ENCODE measurements at regions not wholly inside any gene's neighbourhood (a gene's known extent, or its start where the extent isn't known, plus 50 kb on each side); places are given as distances from the start of the nearest gene placed in this dataset.

DNA sequence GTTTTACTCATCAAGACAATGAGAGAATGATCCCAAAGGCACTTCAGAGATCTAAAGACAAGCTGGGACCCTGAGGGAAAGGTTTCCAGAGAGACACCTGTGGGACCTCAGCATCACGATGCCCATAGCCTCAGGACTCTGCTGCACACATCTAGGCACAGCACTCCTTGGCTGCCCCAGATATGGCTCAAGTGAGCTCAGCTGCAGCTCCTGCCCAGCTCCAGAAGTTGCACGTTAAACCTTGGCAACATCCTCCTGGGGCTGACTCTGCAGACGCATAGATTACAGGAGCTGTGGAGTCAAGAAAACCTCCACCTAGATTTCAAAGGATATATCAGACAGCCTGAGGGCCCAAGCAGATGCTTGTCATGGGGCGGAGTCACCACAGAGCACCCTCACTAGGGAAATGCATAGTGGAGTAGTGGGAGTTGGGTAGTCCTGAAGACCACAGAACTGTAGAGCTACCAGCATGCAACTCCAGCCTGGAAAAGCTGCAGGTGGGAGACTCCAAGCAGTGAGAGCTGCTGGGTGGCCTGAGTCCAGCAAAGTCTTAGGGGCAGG, 582.0 kb downstream of the CDH11 start:
- no peak for DNase-seq (ENCODE audit: low spot score)

DNA sequence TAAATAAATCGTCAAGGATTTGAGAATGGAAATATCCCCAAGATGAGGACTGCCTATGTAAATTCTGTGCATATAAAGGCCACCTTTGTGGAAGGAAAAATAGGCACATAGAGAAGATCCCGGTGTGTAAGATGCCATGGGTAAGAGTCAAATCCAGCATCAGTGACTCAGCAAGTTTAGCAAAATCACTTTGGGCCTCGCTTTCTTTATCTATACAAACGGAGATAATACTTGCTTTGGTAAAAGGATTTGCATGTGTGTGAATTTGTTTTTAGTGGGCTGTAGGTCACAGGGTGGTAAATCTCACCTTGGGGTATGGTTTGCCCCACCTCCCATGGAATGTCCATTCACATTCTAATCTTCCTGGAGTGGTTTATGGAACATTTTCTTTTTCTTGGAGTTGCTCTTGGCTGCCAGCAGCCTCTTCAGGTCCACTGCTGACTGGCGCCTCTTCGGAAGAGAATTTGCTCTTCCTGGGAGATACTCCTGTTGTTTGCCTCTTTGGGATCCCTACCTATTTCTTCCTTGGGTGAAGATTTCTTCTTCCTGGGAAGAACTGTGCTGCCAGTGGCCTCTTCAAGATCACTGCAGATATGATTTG, 587.6 kb downstream of the CDH11 start:
- no peak for DNase-seq (ENCODE audit: low spot score)

DNA sequence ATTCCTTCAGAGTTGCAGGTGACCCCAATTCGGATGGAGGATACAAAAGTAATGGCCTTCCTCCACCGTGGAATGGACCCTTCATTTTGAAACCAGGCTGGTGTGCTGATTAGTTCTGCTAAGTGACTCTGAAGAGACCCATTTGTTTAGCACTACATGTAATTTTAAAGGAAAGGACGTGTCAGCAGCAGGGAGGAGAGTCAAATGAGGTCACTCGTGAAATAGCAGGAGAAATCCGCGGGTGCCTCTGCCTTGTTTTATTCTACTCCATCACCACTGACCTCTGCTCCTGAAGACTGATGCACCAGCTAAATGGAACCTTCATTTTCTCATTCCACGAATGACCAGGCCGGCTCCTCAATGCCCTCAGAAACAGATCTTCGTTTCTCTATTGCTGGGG, 589.2 kb downstream of the CDH11 start:
- no peak for DNase-seq (ENCODE audit: low spot score)

DNA sequence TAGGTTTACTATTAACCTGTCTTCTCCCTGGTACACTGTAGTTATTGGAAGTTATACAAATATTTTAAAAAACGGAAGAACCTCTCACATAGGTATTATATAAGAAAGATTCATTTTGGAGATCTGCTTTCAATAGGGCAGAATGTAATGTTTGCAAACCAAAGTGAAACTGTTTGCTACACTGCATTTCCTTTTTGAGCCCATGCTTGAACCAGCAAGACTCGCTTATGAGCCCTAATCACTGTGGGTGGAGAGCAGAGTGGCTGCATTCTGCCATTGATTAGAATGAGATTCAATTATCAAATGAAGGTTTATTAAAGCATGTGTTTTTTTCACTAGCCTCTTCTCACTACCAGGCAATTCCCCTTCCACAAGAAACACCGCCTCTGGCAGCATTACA, 589.7 kb downstream of the CDH11 start:
- no peak for DNase-seq (ENCODE audit: low spot score)

DNA sequence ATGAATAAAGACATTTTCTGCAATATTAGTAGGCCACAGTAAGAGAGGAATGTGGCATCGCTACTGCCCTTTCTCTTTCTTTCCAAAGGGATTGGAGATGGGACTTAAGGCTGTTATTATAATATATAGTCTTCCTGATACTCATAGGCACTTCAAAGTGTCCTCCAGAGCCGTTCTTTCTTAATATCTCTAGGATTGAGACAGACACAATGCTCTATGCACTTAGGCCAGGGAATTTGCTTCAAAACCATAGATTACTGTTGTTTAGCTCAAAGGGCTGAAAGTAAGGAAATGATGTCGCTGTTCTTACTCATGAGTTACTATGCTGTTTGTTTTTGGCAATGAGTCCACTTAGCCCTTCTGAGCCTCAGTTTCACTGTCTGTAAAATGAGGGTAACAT, 590.5 kb downstream of the CDH11 start:
- no peak for DNase-seq (ENCODE audit: low spot score)

GRCh38 chr16:64522548-64522947, 599.3 kb downstream of the CDH11 start:
- no peak for DNase-seq (ENCODE audit: low spot score)

GRCh38 chr16:64513871-64514270, 608.0 kb downstream of the CDH11 start:
- DNase-seq (ENCODE audit: low spot score) = no peak

DNA sequence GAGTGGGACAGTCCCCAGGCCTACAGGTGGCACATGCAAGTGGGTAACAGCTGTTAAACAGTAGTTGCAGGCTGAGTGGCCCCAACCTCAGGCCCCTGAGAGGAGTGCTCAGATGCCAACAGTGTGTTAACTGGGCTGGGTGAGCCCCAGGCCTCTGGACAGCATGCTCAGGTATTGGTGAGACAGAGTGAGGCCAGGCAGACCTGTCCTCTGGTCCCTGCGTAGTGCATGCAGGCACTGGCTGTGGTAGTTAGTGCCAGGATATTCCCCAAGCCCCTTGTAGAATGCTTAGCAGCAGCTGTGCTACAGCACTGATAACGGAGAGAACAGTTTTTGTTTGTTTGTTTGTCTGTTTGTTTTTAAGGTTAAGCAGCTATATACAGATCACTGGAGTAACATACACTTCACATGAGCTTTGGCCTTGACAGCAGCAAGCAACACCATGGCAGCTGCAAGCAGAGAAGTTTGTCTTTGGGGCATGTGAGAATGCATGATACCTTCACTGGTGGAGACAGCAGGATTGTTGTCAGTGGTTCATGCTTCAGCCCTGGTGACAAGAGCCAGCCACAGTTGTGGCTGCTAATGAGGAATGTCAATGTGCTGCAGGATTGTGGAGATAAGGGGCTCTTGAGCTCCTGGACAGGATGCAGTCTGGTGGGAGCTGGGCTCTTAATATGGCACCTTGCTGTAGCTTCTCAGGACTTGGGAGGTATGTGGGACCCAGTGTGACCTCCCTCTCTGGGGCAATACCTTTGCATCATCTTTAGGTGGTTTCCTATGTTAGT, 614.4 kb downstream of the CDH11 start:
- DNase-seq (ENCODE audit: low spot score) = no peak

GRCh38 chr16:64499211-64499610, 622.7 kb downstream of the CDH11 start:
- DNase-seq (ENCODE audit: low spot score) = no peak

DNA sequence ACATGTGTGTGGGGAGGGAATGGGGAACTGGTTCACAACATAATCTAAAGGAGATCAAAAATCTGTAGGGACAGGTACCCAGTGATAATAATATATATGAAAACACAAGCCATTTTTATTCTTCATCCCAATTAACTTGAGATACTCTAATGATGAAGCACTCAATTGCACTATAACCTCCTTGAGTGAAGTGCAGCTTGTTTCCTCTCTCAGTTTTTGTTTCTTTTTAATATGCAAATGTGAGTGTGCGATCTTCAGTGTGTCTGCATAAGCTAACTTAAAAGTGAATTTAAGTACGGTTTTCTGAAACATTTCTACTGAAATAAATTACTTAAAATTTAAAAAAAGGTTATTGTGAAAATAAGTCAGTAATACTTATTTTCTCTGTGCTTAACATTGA, 623.5 kb downstream of the CDH11 start:
- DNase-seq (ENCODE audit: low spot score) = no peak

GRCh38 chr16:64493709-64494108, 628.2 kb downstream of the CDH11 start:
- no peak for DNase-seq (ENCODE audit: low spot score)

GRCh38 chr16:64489449-64489848, 632.4 kb downstream of the CDH11 start:
- no peak for DNase-seq (ENCODE audit: low spot score)

GRCh38 chr16:64486561-64486960, 635.3 kb downstream of the CDH11 start:
- DNase-seq (ENCODE audit: low spot score) = no peak

DNA sequence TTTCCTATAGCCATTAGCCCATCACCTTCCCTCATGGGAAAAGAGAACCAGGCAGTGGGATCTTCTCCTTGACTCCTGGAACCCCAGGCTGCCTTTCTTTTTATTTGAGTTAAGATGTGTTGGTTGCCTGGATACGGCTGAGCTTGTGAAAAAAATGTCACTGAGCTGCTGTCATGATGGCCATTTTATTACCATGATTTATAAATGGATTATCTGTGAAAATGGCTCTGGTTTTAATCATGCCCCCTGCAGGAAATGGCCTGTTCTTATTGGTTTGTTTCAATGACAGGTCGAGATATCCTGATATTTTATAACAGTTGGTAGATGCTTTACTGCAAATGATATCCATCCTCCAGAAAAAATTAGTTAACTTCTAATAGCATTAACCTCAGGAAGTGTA, 640.4 kb downstream of the CDH11 start:
- DNase-seq (ENCODE audit: low spot score) = no peak

- DNase-seq (ENCODE audit: low spot score) = no peak
These were observed 643.5 kb downstream of the CDH11 start for GRCh38 chr16:64478252-64478906.

GRCh38 chr16:64475627-64476351, 646.1 kb downstream of the CDH11 start:
- peak; percentile 32 for DNase-seq (ENCODE audit: low spot score)

DNA sequence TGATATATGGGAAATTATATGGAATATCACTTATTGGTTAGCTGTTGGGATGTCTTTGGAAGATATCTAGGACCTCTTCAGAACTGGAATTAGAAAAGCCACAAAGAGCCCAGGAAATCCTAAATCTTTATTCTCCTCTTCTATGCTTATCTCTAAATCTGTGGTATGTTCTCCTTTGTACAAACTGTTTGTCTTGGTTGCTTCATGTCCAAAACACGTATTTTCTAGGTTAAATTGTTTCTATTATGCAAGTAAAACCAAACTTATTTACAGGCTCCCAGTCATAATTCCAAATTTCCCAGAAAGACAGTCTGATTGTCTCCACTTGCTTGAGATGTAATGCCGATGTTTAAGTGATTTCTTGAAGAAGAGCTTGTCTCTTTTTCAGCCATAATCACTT, 650.9 kb downstream of the CDH11 start:
- no peak for DNase-seq (ENCODE audit: low spot score)

DNA sequence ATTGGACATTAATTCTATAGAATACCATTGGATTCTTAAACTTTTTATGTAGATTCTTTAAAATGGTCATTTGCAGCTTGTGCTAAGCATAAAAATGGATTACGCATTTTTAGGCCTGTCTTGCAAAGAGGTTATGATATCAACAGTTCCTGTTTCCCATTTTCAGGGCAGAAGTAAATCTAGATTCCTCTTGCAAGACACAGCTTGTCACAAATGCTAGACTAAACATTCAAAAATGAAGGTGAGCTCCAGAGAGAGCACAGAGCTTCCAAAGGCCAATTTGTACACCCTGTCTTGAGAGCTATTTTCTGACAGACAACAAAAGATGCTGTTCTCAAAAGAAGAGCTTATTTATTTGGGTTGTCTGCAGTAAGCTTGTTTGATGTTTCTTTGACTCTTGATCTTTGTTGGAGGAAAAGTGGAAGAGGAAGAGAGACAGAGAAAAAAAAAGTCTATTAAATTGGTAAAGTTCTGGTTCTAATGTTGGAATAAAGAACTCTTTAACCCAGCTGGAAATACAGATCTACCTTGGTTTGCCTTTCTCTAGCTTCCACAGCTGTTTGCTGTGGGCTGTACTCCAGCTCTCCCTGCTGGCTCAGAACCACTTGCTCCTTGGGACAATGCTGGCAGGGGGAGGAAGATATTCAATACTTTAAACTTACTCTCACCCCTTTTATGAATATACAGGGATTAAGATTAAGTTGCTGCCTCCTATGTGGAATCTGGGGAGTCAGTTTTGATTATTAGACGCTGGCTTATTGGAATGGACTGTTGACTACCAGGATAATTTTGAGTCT, 651.8 kb downstream of the CDH11 start:
- DNase-seq (ENCODE audit: low spot score) = no peak

DNA sequence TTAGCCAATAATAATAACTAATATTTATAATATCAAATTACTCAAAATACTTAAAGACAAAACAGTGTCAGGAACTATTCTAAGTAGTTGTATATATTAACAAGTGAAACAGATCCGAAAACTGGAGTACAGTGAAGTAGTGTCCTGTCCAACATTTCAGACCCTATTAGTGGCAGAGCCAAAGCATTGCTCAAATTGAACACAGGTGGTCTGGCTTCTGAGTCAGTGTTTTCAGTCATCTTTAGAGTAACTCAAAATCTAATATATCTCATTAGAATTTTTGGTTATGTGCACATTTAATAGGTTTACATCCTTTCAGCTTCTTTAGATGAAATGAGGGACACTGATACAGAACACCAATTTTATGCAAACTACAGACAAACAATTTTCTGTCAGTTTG, 652.5 kb downstream of the CDH11 start:
- no peak for DNase-seq (ENCODE audit: low spot score)

GRCh38 chr16:64468515-64469090, 653.3 kb downstream of the CDH11 start:
- no peak for DNase-seq (ENCODE audit: low spot score)

- peak; percentile 42 for DNase-seq (ENCODE audit: low spot score)
These were observed 662.0 kb downstream of the CDH11 start for GRCh38 chr16:64459821-64460220.
